H9 (cell line): ENCODE measurements at regions not wholly inside any gene's neighbourhood (a gene's known extent, or its start where the extent isn't known, plus 50 kb on each side); places are given as distances from the start of the nearest gene placed in this dataset.

Experiments used
- DNase-seq: peaks from one replicate; pipeline ENCODE4 v3.0.0-alpha.2; 2017
- H2AFZ ChIP-seq: one replicate; pipeline ENCODE4 v1.6.1; 2013; ENCODE audit warnings: mild to moderate bottlenecking, low read length, control low read depth, moderate library complexity
- H2AK5ac ChIP-seq: 2 replicates; pipeline ENCODE4 v1.6.1; 2013; ENCODE audit warnings: low read length, control low read depth, mixed read lengths; ENCODE audit not compliant: insufficient read length
- H2BK120ac ChIP-seq: one replicate; pipeline ENCODE4 v1.6.1; 2013; ENCODE audit warnings: low read depth, mild to moderate bottlenecking, low read length, control low read depth, inconsistent platforms; ENCODE audit not compliant: poor library complexity, severe bottlenecking
- H2BK12ac ChIP-seq: 2 replicates; pipeline ENCODE4 v1.6.1; 2013; ENCODE audit warnings: low read length, control low read depth, mixed read lengths, low read depth; ENCODE audit not compliant: insufficient read length
- H2BK15ac ChIP-seq: 2 replicates; pipeline ENCODE4 v1.6.1; 2013; ENCODE audit warnings: low read depth, low read length, control low read depth
- H2BK20ac ChIP-seq: one replicate; pipeline ENCODE4 v1.6.1; 2013; ENCODE audit warnings: low read depth, mild to moderate bottlenecking, low read length, control low read depth, inconsistent platforms; ENCODE audit not compliant: poor library complexity, severe bottlenecking
- H2BK5ac ChIP-seq: 2 replicates; pipeline ENCODE4 v1.6.1; 2013; ENCODE audit warnings: low read length, control low read depth, mixed read lengths; ENCODE audit not compliant: insufficient read length
- H3K14ac ChIP-seq: 2 replicates; pipeline ENCODE4 v1.6.1; 2013; ENCODE audit warnings: low read length, control low read depth; ENCODE audit not compliant: insufficient read depth
- H3K18ac ChIP-seq: 2 replicates; pipeline ENCODE4 v1.6.1; 2013; ENCODE audit warnings: low read depth, mild to moderate bottlenecking, mixed read lengths, low read length, control low read depth; ENCODE audit not compliant: insufficient read length
- H3K23ac ChIP-seq: 2 replicates; pipeline ENCODE4 v1.6.1; 2013; ENCODE audit warnings: low read length, control low read depth, mixed read lengths, low read depth; ENCODE audit not compliant: insufficient read length
- H3K23me2 ChIP-seq: 2 replicates; pipeline ENCODE4 v1.6.1; 2013; ENCODE audit warnings: low read depth, mild to moderate bottlenecking, mixed read lengths, low read length, control low read depth; ENCODE audit not compliant: insufficient read length, poor library complexity, severe bottlenecking
- H3K27ac ChIP-seq: 2 replicates; pipeline ENCODE4 v1.5.1; 2013; ENCODE audit warnings: low read length, control low read depth, mixed read lengths, low read depth; ENCODE audit not compliant: insufficient read length
- H3K27me3 ChIP-seq: 2 replicates; pipeline ENCODE4 v1.6.1; 2013; ENCODE audit warnings: low read length, control low read depth, inconsistent platforms; ENCODE audit not compliant: insufficient read depth
- H3K4ac ChIP-seq: 2 replicates; pipeline ENCODE4 v1.6.1; 2013; ENCODE audit warnings: low read depth, mild to moderate bottlenecking, control low read depth, inconsistent platforms, low read length, moderate library complexity
- H3K4me1 ChIP-seq: 2 replicates; pipeline ENCODE4 v1.6.1; 2013; ENCODE audit warnings: low read length, control low read depth, inconsistent platforms; ENCODE audit not compliant: insufficient read depth
- H3K4me2 ChIP-seq: 2 replicates; pipeline ENCODE4 v1.6.1; 2013; ENCODE audit warnings: low read length, control low read depth, mixed read lengths; ENCODE audit not compliant: insufficient read length, insufficient read depth
- H3K56ac ChIP-seq: 2 replicates; pipeline ENCODE4 v1.6.1; 2013; ENCODE audit warnings: low read depth, mild to moderate bottlenecking, mixed read lengths, low read length, control low read depth; ENCODE audit not compliant: insufficient read length
- H3K79me1 ChIP-seq: 2 replicates; pipeline ENCODE4 v1.6.1; 2013; ENCODE audit warnings: low read depth, mild to moderate bottlenecking, moderate library complexity, low read length, control low read depth, inconsistent platforms; ENCODE audit not compliant: insufficient read depth, poor library complexity, severe bottlenecking
- H3K79me2 ChIP-seq: 2 replicates; pipeline ENCODE4 v1.6.1; 2013; ENCODE audit warnings: low read length, control low read depth, inconsistent platforms; ENCODE audit not compliant: insufficient read depth
- H3K9ac ChIP-seq: 2 replicates; pipeline ENCODE4 v1.6.1; 2013; ENCODE audit warnings: low read length, control low read depth, mixed read lengths; ENCODE audit not compliant: insufficient read length; ENCODE audit errors: extremely low read depth
- H3K9me3 ChIP-seq: one replicate; pipeline ENCODE4 v1.6.1; 2013; ENCODE audit warnings: low read depth, low read length, inconsistent platforms; ENCODE audit not compliant: control insufficient read depth
- H3T11ph ChIP-seq: one replicate; pipeline ENCODE4 v1.6.1; 2013; ENCODE audit warnings: mild to moderate bottlenecking, low read length, control low read depth, inconsistent platforms
- H4K20me1 ChIP-seq: one replicate; pipeline ENCODE4 v1.6.1; 2013; ENCODE audit not compliant: control insufficient read depth, insufficient read length, insufficient read depth
- H4K5ac ChIP-seq: 2 replicates; pipeline ENCODE4 v1.6.1; 2013; ENCODE audit warnings: low read depth, mild to moderate bottlenecking, mixed read lengths, low read length, control low read depth; ENCODE audit not compliant: insufficient read length
- H4K8ac ChIP-seq: replicated peaks from 2 replicates; pipeline ENCODE4 v1.6.1; 2013; ENCODE audit warnings: low read length, control low read depth, mixed read lengths, low read depth; ENCODE audit not compliant: insufficient read length
- H4K91ac ChIP-seq: 2 replicates; pipeline ENCODE4 v1.6.1; 2013; ENCODE audit warnings: low read depth, mild to moderate bottlenecking, moderate library complexity, mixed read lengths, low read length, control low read depth; ENCODE audit not compliant: insufficient read length
- H3K27ac Mint-ChIP-seq, 3 experiments: 2 replicates in 2 of 3; 3 replicates in 1 of 3; pipeline ENCODE4 v1.8.0; 2020 to 2021; ENCODE audit warnings: mixed read lengths in 3 of 3, mild to moderate bottlenecking in 1 of 3, moderate library complexity in 1 of 3
- H3K27me3 Mint-ChIP-seq: 2 replicates; pipeline ENCODE4 v1.8.0; 2021; ENCODE audit warnings: low read depth, mild to moderate bottlenecking, moderate library complexity, mixed read lengths
- H3K36me3 Mint-ChIP-seq, 3 experiments: 2 replicates in 2 of 3; 3 replicates in 1 of 3; pipeline ENCODE4 v1.8.0; 2020 to 2021; ENCODE audit warnings: low read depth in 3 of 3, mixed read lengths in 3 of 3; ENCODE audit not compliant: insufficient read depth in 1 of 3
- H3K4me1 Mint-ChIP-seq, 2 experiments: 2 replicates each; pipeline ENCODE4 v1.8.0; 2020; ENCODE audit warnings: mixed read lengths in 2 of 2
- H3K4me3 Mint-ChIP-seq, 2 experiments: 2 replicates in 1 of 2; 3 replicates in 1 of 2; pipeline ENCODE4 v1.8.0; 2020 to 2021; ENCODE audit warnings: mild to moderate bottlenecking in 2 of 2, mixed read lengths in 2 of 2, moderate library complexity in 1 of 2
- H3K9me3 Mint-ChIP-seq, 2 experiments: 2 replicates in 1 of 2; 3 replicates in 1 of 2; pipeline ENCODE4 v1.8.0; 2020; ENCODE audit warnings: mild to moderate bottlenecking in 2 of 2, mixed read lengths in 2 of 2, moderate library complexity in 1 of 2
- CTCF ChIP-seq: fragments of 200-600 bp; sonication (generic); conservative IDR thresholded peaks from 3 replicates; pipeline ENCODE4 v1.8.0; 2021; ENCODE audit warnings: antibody characterized with exemption, mild to moderate bottlenecking
- WGBS: extraction: QIAGEN DNeasy Blood & Tissue Kit; methylation state at CpG from one replicate; pipeline ENCODE4 v1.1.7; 2013; ENCODE audit warnings: missing lambda C conversion rate, low lambda C conversion rate, mixed read lengths; ENCODE audit not compliant: insufficient read length; ENCODE audit errors: extremely low coverage; 5-methylcytosine and 5-hydroxymethylcytosine counted together

GRCh38 chr10:126841341-126841895 lies 63.8 kb upstream of the DOCK1 start:
- Histone ChIP-seq H2BK15ac (no peak overlapping the region), H2BK20ac (no peak overlapping the region), H3K23me2 (no peaks in the 10 kb centered on the region), H3K4ac (no peak overlapping the region), H3K14ac (no peak overlapping the region), H3K4me1 (peaks cover 5% of the 10 kb centered on the region; the same call in 1 of the 2 replicates), H3K4me2 (no peak overlapping the region), H2BK120ac (no peak overlapping the region), H3K23ac (no peak overlapping the region), H3K56ac (no peak overlapping the region), H3K27me3 (no peaks in the 10 kb centered on the region), H2AK5ac (no peak overlapping the region), H2BK5ac (no peak overlapping the region), H3K79me1 (no peaks in the 10 kb centered on the region), H2AFZ (no peak overlapping the region), H3K9ac (no peak overlapping the region), H3K27ac (no peak overlapping the region), H3T11ph (no peak overlapping the region), H4K8ac (no peak overlapping the region), H3K79me2 (no peaks in the 10 kb centered on the region), H2BK12ac (no peak overlapping the region), H3K9me3 (no peaks in the 10 kb centered on the region), H4K5ac (no peak overlapping the region), H4K91ac (no peak overlapping the region), H4K20me1 (no peaks in the 10 kb centered on the region), H3K18ac (no peak overlapping the region)
- peaks cover 4% of the 10 kb centered on the region for H3K27me3 Mint-ChIP-seq
- no CpG with 5 or more reads among the region's 5 CpGs for WGBS
- no peak overlapping the region; a peak in 2 of 7 replicates for H3K27ac Mint-ChIP-seq
- DNase-seq, result no peak
- H3K4me3 Mint-ChIP-seq, result no peak overlapping the region
- no peaks in the 10 kb centered on the region for H3K36me3 Mint-ChIP-seq
- no peaks in the 10 kb centered on the region; a peak in 1 of 5 replicates for H3K9me3 Mint-ChIP-seq
- TF ChIP-seq CTCF, result no peak
- H3K4me1 Mint-ChIP-seq, result peaks cover 26 to 27% of the 10 kb centered on the region in 2 experiments
